Astrocyte (in vitro differentiated cells and primary cell): ENCODE measurements at regions not wholly inside any gene's neighbourhood (a gene's known extent, or its start where the extent isn't known, plus 50 kb on each side); places are given as distances from the start of the nearest gene placed in this dataset.

ENCODE experiments used
- DNase-seq: peaks from one replicate; pipeline ENCODE4 v3.0.0-alpha.2; 2010; ENCODE audit warnings: low read depth
- FAIRE-seq: peaks from 2 replicates; lab custom pipeline; 2011; peaks lifted over from hg19 to GRCh38; lab: Jason Lieb, UNC
- H2AFZ ChIP-seq: 2 replicates; pipeline ENCODE4 v1.6.0; 2012; ENCODE audit warnings: low read depth, low read length, inconsistent platforms
- H3K27ac ChIP-seq: 2 replicates; pipeline ENCODE4 v1.5.1; 2011; ENCODE audit warnings: low read depth, low read length, inconsistent platforms
- H3K27me3 ChIP-seq: 2 replicates; pipeline ENCODE4 v1.6.0; 2011; ENCODE audit warnings: low read length, inconsistent platforms; ENCODE audit not compliant: insufficient read depth
- H3K36me3 ChIP-seq: 2 replicates; pipeline ENCODE4 v1.5.1; 2011; ENCODE audit warnings: low read length, inconsistent platforms; ENCODE audit not compliant: insufficient read depth
- H3K4me1 ChIP-seq: 2 replicates; pipeline ENCODE4 v1.5.1; 2011; ENCODE audit warnings: low read length, inconsistent platforms; ENCODE audit not compliant: insufficient read depth
- H3K4me2 ChIP-seq: 2 replicates; pipeline ENCODE4 v1.6.0; 2012; ENCODE audit warnings: low read length, inconsistent platforms
- H3K4me3 ChIP-seq: 2 replicates; pipeline ENCODE4 v1.5.1; 2011; ENCODE audit warnings: low read depth, mild to moderate bottlenecking, low read length, inconsistent platforms; ENCODE audit not compliant: insufficient read depth
- H3K79me2 ChIP-seq: 2 replicates; pipeline ENCODE4 v1.6.0; 2012; ENCODE audit warnings: mild to moderate bottlenecking, low read length, inconsistent platforms; ENCODE audit not compliant: insufficient read depth
- H3K9ac ChIP-seq: 2 replicates; pipeline ENCODE4 v1.6.0; 2012; ENCODE audit warnings: mild to moderate bottlenecking, low read length, inconsistent platforms
- H3K9me3 ChIP-seq: 2 replicates; pipeline ENCODE4 v1.5.1; 2012; ENCODE audit warnings: low read depth, mild to moderate bottlenecking, low read length, inconsistent platforms; ENCODE audit not compliant: insufficient read depth
- H4K20me1 ChIP-seq: 2 replicates; pipeline ENCODE4 v1.6.0; 2012; ENCODE audit warnings: low read length, inconsistent platforms; ENCODE audit not compliant: insufficient read depth
- H3K27ac Mint-ChIP-seq: one replicate; pipeline ENCODE4 v1.8.0; 2021; ENCODE audit warnings: mild to moderate bottlenecking, mixed read lengths; ENCODE audit not compliant: unreplicated experiment
- H3K27me3 Mint-ChIP-seq: one replicate; pipeline ENCODE4 v1.8.0; 2021; ENCODE audit warnings: low read depth, mixed read lengths; ENCODE audit not compliant: unreplicated experiment
- H3K36me3 Mint-ChIP-seq: one replicate; pipeline ENCODE4 v1.8.0; 2021; ENCODE audit warnings: low read depth, mixed read lengths; ENCODE audit not compliant: unreplicated experiment
- H3K4me1 Mint-ChIP-seq: one replicate; pipeline ENCODE4 v1.8.0; 2021; ENCODE audit warnings: low read depth, mixed read lengths; ENCODE audit not compliant: unreplicated experiment
- H3K4me3 Mint-ChIP-seq: one replicate; pipeline ENCODE4 v1.8.0; 2021; ENCODE audit warnings: mild to moderate bottlenecking, moderate library complexity, mixed read lengths; ENCODE audit not compliant: unreplicated experiment
- H3K9me3 Mint-ChIP-seq: one replicate; pipeline ENCODE4 v1.8.0; 2021; ENCODE audit warnings: mild to moderate bottlenecking, mixed read lengths; ENCODE audit not compliant: unreplicated experiment
- EZH2 ChIP-seq: IDR thresholded peaks from 2 replicates; pipeline ENCODE4 v1.6.1; 2012; ENCODE audit warnings: mild to moderate bottlenecking, low read length, inconsistent platforms; ENCODE audit not compliant: insufficient read depth
- TF ChIP-seq, protein P1 (sequence below): IDR thresholded peaks from 2 replicates; pipeline ENCODE4 v1.5.1; 2011; ENCODE audit warnings: low read depth, mild to moderate bottlenecking, inconsistent platforms, low read length, moderate library complexity; ENCODE audit not compliant: insufficient read depth

GRCh38 chr20:54875307-54875706 is 399.9 kb downstream of the DOK5 start:
- TF ChIP-seq, protein P1, sequence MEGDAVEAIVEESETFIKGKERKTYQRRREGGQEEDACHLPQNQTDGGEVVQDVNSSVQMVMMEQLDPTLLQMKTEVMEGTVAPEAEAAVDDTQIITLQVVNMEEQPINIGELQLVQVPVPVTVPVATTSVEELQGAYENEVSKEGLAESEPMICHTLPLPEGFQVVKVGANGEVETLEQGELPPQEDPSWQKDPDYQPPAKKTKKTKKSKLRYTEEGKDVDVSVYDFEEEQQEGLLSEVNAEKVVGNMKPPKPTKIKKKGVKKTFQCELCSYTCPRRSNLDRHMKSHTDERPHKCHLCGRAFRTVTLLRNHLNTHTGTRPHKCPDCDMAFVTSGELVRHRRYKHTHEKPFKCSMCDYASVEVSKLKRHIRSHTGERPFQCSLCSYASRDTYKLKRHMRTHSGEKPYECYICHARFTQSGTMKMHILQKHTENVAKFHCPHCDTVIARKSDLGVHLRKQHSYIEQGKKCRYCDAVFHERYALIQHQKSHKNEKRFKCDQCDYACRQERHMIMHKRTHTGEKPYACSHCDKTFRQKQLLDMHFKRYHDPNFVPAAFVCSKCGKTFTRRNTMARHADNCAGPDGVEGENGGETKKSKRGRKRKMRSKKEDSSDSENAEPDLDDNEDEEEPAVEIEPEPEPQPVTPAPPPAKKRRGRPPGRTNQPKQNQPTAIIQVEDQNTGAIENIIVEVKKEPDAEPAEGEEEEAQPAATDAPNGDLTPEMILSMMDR, result no peak
- TF ChIP-seq EZH2, result no peak
- Histone ChIP-seq H3K79me2 (no peaks in the 10 kb centered on the region), H3K27ac (no peak overlapping the region), H2AFZ (no peak overlapping the region), H3K9ac (no peak overlapping the region), H3K9me3 (no peaks in the 10 kb centered on the region), H3K4me1 (no peaks in the 10 kb centered on the region), H4K20me1 (no peaks in the 10 kb centered on the region), H3K4me2 (no peak overlapping the region), H3K36me3 (no peaks in the 10 kb centered on the region), H3K4me3 (no peak overlapping the region), H3K27me3 (no peaks in the 10 kb centered on the region)
- Mint-ChIP-seq H3K4me1 (no peaks in the 10 kb centered on the region), H3K27me3 (no peaks in the 10 kb centered on the region), H3K36me3 (no peaks in the 10 kb centered on the region), H3K4me3 (no peak overlapping the region), H3K27ac (no peak overlapping the region), H3K9me3 (peaks cover 6% of the 10 kb centered on the region)
- FAIRE-seq (no peak), DNase-seq (no peak)

DNA sequence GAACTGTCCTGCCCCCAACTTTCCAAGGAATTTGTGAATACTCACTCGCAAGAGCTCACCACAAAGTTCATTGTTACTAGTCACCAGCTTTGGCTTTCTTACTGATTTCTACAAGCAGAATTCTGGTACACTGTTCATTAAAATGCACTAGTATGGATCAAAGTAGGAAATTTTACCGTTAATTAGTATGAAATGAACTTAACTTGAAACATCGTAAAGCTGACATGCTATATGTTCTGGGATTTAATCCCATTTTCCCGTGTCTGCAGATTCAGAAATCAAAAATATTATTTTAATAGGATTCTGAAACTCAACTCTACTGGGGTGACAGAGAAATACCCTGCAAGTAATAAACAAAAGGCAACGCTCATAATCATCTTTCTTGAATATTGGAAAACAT is 399.3 kb downstream of the DOK5 start:
- Mint-ChIP-seq H3K36me3 (no peaks in the 10 kb centered on the region), H3K27ac (no peak overlapping the region), H3K4me3 (no peak overlapping the region), H3K27me3 (no peaks in the 10 kb centered on the region), H3K4me1 (no peaks in the 10 kb centered on the region), H3K9me3 (peaks cover 6% of the 10 kb centered on the region)
- H3K4me2 ChIP-seq, result no peak overlapping the region
- no peak overlapping the region for H2AFZ ChIP-seq
- no peak overlapping the region for H3K27ac ChIP-seq
- H3K9me3 ChIP-seq, result no peaks in the 10 kb centered on the region
- FAIRE-seq (no peak), DNase-seq (no peak)
- no peaks in the 10 kb centered on the region for H3K4me1 ChIP-seq
- H4K20me1 ChIP-seq, result no peaks in the 10 kb centered on the region
- no peaks in the 10 kb centered on the region for H3K36me3 ChIP-seq
- TF ChIP-seq, protein P1, result no peak
- TF ChIP-seq EZH2, result no peak
- H3K4me3 ChIP-seq, result no peak overlapping the region
- no peaks in the 10 kb centered on the region for H3K79me2 ChIP-seq
- H3K9ac ChIP-seq, result no peak overlapping the region
- no peaks in the 10 kb centered on the region for H3K27me3 ChIP-seq

DNA sequence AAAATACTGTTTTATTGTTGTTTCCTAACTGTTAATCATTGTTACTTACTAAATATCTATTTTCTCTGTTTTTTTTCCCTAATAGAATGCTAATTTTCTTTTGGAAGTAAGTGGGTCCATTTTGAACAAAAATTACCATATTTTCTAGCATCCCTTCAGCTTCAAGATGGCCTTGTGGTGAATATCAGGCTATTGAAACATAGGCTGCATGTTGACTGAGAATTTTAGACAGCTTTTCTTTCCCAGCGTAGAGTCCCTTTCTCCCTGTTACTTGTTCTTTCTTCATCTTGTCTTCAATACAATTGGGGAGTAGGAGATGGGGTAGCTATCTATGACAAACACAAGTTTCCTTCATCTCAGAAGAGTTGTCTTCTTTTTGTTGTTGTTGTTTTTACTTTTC is 397.0 kb downstream of the DOK5 start:
- Histone ChIP-seq H2AFZ (no peak overlapping the region), H3K9me3 (no peaks in the 10 kb centered on the region), H3K27ac (no peak overlapping the region), H3K79me2 (no peaks in the 10 kb centered on the region), H3K9ac (no peak overlapping the region), H3K4me2 (no peak overlapping the region), H3K4me1 (no peaks in the 10 kb centered on the region), H3K27me3 (no peaks in the 10 kb centered on the region), H3K36me3 (no peaks in the 10 kb centered on the region), H3K4me3 (no peak overlapping the region), H4K20me1 (no peaks in the 10 kb centered on the region)
- FAIRE-seq (no peak), DNase-seq (no peak)
- Mint-ChIP-seq H3K27me3 (no peaks in the 10 kb centered on the region), H3K36me3 (no peaks in the 10 kb centered on the region), H3K9me3 (peaks cover 2% of the 10 kb centered on the region), H3K4me3 (no peak overlapping the region), H3K4me1 (no peaks in the 10 kb centered on the region), H3K27ac (no peak overlapping the region)
- TF ChIP-seq EZH2, result no peak
- TF ChIP-seq, protein P1, result no peak
